ENCODE measurements at regions not wholly inside any gene's neighbourhood (a gene's known extent, or its start where the extent isn't known, plus 50 kb on each side); places are given as distances from the start of the nearest gene placed in this dataset.

DNA sequence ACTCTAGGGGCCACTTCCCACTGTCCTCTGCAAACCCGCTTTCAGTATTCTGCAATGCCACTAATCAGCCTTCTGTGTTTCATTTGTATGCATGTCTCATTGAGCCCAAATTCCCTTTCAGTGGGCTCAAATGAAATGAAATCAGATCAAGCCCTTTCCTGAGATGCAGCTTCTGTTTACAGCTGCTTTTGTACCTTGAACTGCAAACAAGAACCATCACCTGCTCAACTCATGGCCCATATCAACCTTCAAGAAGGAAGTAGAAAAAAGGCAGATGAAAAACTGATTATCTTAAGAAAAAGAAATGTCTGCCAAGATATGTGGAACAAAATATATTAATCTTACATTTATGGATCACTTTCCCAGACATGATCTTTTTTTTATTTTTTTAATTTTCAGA, 141.1 kb upstream of the ARHGAP42 start:
- TF ChIP-seq POLR2A (IDR thresholded peaks at IDR 0.05; ENCODE audit: extremely low read depth, insufficient read length) = no peak
- TF ChIP-seq, protein P1, sequence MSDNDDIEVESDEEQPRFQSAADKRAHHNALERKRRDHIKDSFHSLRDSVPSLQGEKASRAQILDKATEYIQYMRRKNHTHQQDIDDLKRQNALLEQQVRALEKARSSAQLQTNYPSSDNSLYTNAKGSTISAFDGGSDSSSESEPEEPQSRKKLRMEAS (IDR thresholded peaks at IDR 0.05; ENCODE audit: low read depth, low read length) = no peak
